ENCODE measurements at regions not wholly inside any gene's neighbourhood (a gene's known extent, or its start where the extent isn't known, plus 50 kb on each side); places are given as distances from the start of the nearest gene placed in this dataset.

DNA sequence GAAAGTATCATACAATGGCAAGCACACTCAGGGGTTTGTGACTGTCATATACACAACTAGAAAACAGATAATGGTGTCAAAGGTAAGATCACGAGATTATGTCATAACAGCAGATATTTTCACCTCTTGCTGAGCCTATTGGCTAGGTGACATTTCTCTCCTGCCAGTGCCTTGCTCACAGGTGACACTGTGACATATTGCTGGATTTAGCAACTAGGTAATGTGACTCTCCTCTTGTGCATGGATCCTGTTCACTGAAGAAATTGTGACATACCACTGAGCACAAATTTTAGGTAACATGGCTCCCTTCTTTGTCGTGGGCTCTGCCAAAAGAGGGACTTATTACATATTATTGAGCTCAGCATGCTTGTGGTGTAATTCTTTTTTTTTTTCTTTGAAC, 842.0 kb upstream of the TSPY4 start:
- no peaks in the 10 kb centered on the region for H3K9me1 ChIP-seq (replicated peaks; ENCODE audit: control insufficient read depth, extremely low read depth, insufficient read depth, low read length)
- no peak overlapping the region for H3K27ac ChIP-seq (ENCODE audit: insufficient read depth, low read depth, low read length)
- H4K20me1 ChIP-seq (replicated peaks; ENCODE audit: control insufficient read depth, extremely low read depth, insufficient read depth, low read length) = no peaks in the 10 kb centered on the region
- no peaks in the 10 kb centered on the region for H3K4me1 ChIP-seq (ENCODE audit: control insufficient read depth, extremely low read depth, insufficient read depth, low read length)
- H3K4me3 ChIP-seq (replicated peaks in 1 of 3; ENCODE audit: insufficient read depth in 1 of 3, low read depth in 1 of 3, low read length in 3 of 3) = no peak overlapping the region
- H3K36me3 ChIP-seq (ENCODE audit: control insufficient read depth in 2 of 2, extremely low read depth in 1 of 2, insufficient read depth in 2 of 2, low read length in 2 of 2) = no peaks in the 10 kb centered on the region
- H3K9ac ChIP-seq (replicated peaks; ENCODE audit: extremely low read depth, insufficient read depth, low read length) = no peak overlapping the region
- H3K9me3 ChIP-seq (replicated peaks; ENCODE audit: control insufficient read depth, insufficient read depth, low read length) = no peaks in the 10 kb centered on the region
- DNase-seq (ENCODE audit: low read depth, low spot score) (no peak), FAIRE-seq (no peak)
- no peaks in the 10 kb centered on the region for H3K79me2 ChIP-seq (ENCODE audit: control insufficient read depth, insufficient read depth, low read length)
- intact Hi-C loops (cut with micrococcal nuclease) (no loop called here), dilution Hi-C loops (cut with MboI; ENCODE audit: extremely low pct_ligation_motif_present, low sequenced_read_pairs) (no loop called here)
- POLR2A ChIA-PET = no interaction called here
- no peaks in the 10 kb centered on the region for H3K27me3 ChIP-seq (ENCODE audit: control insufficient read depth in 2 of 2, insufficient read depth in 2 of 2, low read length in 2 of 2)
- no peak overlapping the region for H3K4me2 ChIP-seq (ENCODE audit: insufficient read depth, low read length)
- BruUV-seq (replicated peaks) = no TSS peak
- CTCF ChIA-PET = no interaction called here
- no peak overlapping the region for H2AFZ ChIP-seq (ENCODE audit: low read depth, low read length)
- TF ChIP-seq GATA2 (IDR thresholded peaks at IDR 0.05; ENCODE audit: insufficient read depth, insufficient read length, low read depth, low read length) (no peak), POLR2A (IDR thresholded peaks at IDR 0.05; ENCODE audit: low read depth, low read length) (no peak), JUN (IDR thresholded peaks at IDR 0.05; ENCODE audit: borderline replicate concordance, insufficient read depth, insufficient read length, low read depth) (no peak), MAX (IDR thresholded peaks at IDR 0.05; ENCODE audit: insufficient read depth, insufficient read length) (no peak), MYC (IDR thresholded peaks at IDR 0.05; ENCODE audit: low read depth, low read length) (no peak)

GRCh38 chrY:8500888-8501287, 836.4 kb upstream of the TSPY4 start:
- Histone ChIP-seq H3K4me1 (ENCODE audit: control insufficient read depth, extremely low read depth, insufficient read depth, low read length) (no peaks in the 10 kb centered on the region), H3K9me3 (replicated peaks; ENCODE audit: control insufficient read depth, insufficient read depth, low read length) (no peaks in the 10 kb centered on the region), H3K9ac (replicated peaks; ENCODE audit: extremely low read depth, insufficient read depth, low read length) (no peak overlapping the region), H3K36me3 (ENCODE audit: control insufficient read depth in 2 of 2, extremely low read depth in 1 of 2, insufficient read depth in 2 of 2, low read length in 2 of 2) (no peaks in the 10 kb centered on the region), H3K27me3 (ENCODE audit: control insufficient read depth in 2 of 2, insufficient read depth in 2 of 2, low read length in 2 of 2) (no peaks in the 10 kb centered on the region), H4K20me1 (replicated peaks; ENCODE audit: control insufficient read depth, extremely low read depth, insufficient read depth, low read length) (no peaks in the 10 kb centered on the region), H3K27ac (ENCODE audit: insufficient read depth, low read depth, low read length) (no peak overlapping the region), H3K9me1 (replicated peaks; ENCODE audit: control insufficient read depth, extremely low read depth, insufficient read depth, low read length) (no peaks in the 10 kb centered on the region), H2AFZ (ENCODE audit: low read depth, low read length) (no peak overlapping the region), H3K4me2 (ENCODE audit: insufficient read depth, low read length) (no peak overlapping the region), H3K4me3 (replicated peaks in 1 of 3; ENCODE audit: insufficient read depth in 1 of 3, low read depth in 1 of 3, low read length in 3 of 3) (no peak overlapping the region), H3K79me2 (ENCODE audit: control insufficient read depth, insufficient read depth, low read length) (no peaks in the 10 kb centered on the region)
- FAIRE-seq = no peak
- ChIA-PET CTCF (no interaction called here), POLR2A (no interaction called here)
- BruUV-seq (replicated peaks) = no TSS peak
- DNase-seq (ENCODE audit: low read depth, low spot score) = no peak
- dilution Hi-C loops (cut with MboI; ENCODE audit: extremely low pct_ligation_motif_present, low sequenced_read_pairs) = no loop called here
- no peak for TF ChIP-seq EZH2 (IDR thresholded peaks at IDR 0.05; ENCODE audit: borderline replicate concordance, low read depth, low read length, severe bottlenecking)
- intact Hi-C loops (cut with micrococcal nuclease) = no loop called here

Data from endothelial cell of umbilical vein (primary cell).